Activated CD8-positive, alpha-beta memory T cell treated with anti-CD3 and anti-CD28 coated beads for 24 hours (primary cell): ENCODE measurements at regions not wholly inside any gene's neighbourhood (a gene's known extent, or its start where the extent isn't known, plus 50 kb on each side); places are given as distances from the start of the nearest gene placed in this dataset.

Experiments used
- DNase-seq: peaks from one replicate; pipeline ENCODE4 v3.0.0-alpha.2; 2020

- DNase-seq: no peak
Measured at GRCh38 chr4:138851391-138852335, 163.9 kb upstream of the NOCT start.

GRCh38 chr4:138845664-138846063, 169.9 kb upstream of the NOCT start:
- no peak for DNase-seq

- DNase-seq: no peak
Measured at GRCh38 chr4:138845054-138845453, 170.5 kb upstream of the NOCT start.

DNA sequence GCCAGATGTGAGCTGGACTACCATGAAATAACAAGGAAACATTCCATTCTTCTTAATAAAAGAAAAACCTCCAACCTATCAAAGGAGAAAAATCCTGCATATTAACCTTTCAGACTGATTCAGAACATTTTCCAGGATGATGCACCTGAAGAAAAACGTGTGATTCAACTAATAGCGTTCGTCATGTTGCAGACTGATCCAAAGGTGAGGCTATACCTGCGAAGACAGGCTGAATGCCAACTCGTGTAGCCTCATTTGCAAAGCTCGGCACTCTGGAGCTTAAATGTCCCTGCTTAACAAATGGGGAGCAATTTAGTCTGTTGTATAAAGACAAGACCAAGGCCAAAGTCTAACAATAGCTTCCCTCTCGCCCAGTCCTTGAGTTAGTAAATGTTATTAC, 172.0 kb upstream of the NOCT start:
- DNase-seq: no peak

DNA sequence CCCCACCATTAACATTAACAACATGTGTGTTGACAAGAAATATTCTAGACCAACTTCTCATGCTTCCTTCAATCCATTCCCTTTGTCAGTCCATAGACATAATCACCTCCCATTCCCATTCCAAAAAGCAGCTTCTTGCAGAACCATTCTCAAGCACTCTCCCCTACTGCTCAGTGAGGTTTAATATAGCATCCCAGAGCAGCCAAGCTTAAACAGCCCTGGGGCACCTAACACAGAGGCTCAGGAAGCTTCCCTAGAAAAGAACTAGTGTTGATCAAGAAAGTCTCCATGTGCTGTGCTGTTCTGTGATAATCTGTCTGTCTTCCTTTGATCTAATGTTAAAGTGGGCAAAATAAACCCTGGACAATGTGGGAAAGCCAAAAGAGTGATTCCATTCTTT, 174.2 kb upstream of the NOCT start:
- no peak for DNase-seq

DNA sequence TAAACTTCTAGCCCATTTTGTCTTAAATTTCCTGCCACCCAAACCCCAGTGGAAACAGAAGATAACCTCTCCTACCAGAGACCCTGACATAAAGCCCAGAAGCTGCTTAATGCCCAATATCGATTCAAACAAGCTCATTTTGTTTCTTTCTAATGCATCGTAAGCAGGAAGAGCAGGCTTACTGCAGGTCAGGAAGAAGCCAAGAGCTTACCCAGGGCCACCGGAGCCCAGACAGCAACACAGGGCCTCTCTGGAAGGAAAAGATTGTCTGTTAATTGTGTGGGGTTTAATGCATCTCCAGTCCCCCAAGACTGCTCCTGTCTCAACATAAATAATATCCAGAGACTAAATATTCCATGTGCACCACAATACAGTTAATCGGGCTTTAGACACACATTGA, 177.3 kb upstream of the NOCT start:
- no peak for DNase-seq

DNA sequence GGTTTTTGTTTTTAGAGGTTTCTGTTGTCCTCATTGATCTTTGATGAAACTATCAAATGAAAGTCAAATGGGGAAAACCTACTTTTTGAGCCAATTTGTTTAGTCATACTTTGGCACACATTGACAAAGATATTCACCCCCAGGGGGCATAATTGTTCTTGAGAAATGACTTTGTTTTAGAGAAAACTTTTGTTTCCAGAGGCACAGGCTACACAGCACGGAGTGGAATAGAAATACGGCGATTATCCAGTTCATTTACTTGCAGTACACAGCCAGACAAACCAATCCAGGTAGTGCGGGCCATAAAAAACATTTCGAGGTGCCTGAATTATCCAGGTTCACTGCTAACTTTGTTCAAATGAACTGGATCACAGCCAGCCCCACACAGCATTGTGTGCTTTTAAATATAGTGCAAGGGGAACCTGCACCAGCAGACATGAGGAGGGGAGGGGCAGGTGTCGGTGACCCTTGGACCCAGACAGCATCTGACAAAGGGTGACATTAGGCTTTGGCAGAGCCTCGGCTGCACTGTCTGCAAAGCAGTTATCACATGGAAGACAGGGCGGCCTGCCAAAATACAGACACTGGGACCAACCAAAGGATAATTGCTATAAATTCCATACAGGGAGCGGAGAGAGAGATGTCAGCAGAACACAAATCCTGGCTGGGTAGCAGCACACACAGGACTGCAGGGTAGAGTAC, 179.6 kb upstream of the NOCT start:
- no peak for DNase-seq

DNA sequence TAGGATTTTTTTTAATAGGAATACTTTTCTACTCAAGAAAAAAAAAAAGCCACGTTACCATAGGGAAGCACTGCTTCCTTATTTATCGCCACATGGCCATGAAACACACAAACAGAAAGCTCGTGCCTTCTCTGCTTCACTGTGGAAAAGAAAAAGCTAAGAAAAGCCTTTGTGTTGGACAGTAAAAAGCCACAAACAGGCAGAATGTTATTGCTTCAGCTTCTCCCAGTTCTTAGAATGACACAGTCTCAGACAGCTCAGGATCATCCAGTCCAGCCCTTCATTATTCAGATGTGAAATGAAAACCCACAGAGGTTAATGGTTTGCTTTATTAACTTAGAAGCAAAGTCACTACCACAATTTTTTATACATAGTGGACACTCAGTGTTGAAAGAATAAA, 181.6 kb upstream of the NOCT start:
- DNase-seq: no peak

- no peak for DNase-seq
Measured at GRCh38 chr4:138832563-138832962, 183.0 kb upstream of the NOCT start.

DNA sequence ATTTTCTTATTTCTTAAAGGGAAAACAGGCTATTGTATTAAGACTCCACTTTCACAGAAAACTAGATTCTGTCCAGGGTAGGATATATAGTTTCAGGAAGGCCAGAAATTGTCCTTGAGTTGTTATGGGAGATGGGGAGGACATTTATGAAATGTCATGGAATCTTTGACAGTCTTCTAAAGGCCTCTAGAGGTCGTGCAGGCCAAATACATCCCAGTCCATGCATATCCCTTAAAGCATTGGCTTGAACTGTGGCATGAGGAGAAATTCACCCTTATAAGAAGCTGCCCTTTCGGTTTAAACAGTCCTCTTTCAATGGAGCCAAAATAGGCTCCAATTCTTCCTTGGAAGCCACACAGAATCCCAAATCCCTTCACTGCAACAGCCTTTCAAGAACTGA, 183.6 kb upstream of the NOCT start:
- DNase-seq: no peak

DNA sequence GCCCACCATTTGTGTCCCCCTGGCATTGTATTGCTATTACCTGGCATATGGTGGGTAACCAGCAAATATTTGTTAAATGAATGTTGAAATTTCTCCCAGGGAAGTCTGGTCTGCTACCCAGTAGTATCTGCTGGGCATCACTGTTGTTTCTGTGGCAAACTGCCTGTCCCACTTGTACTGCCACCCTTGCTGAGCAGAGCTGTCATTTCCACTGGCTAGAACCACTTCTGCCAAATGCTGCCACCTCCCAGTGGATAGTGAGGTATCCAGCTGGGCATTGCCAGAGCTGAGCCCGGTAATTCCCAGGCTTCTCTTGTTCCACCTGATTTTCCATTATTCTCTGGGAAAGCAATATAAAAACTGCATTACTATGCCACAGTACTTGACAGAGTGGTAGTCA, 186.7 kb upstream of the NOCT start:
- DNase-seq: no peak

DNA sequence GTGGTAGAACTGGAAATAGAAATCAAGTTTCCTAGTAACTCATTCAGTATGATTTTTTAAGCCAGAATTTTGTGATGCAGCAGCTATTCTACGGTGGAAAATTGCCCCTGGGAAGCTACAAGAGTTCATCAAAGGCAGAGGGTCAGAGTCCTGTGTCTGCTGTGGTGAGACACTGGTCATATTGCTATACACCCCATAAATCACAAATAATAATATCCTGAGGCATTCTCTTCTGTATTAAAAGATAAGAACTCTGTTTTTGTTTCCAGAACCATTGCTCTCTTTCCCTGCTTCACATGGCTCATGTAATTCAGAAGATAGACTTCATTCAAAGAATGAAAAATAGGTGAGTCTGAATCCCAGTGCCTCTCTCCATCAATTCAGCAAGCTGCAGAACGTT, 188.8 kb upstream of the NOCT start:
- no peak for DNase-seq

GRCh38 chr4:138826322-138826721, 189.3 kb upstream of the NOCT start:
- DNase-seq: no peak

DNA sequence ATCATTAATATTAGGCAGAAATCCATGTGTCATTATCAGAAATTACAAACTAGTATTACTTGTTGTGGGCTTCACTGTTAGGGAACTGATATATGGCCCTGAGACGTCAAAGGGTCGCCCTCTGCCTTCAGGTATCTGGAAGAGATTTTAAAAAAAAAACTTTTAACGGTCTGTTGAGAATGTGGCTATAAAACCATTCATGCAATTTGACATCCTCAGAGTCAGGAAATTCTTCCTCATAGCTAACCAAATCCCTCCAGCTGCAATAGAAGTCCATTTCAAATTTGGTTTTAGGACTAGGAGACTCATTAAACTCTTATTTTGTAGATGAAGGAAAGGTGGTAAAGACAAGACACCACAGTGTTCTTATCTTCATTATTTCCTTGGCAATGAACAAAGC, 194.2 kb upstream of the NOCT start:
- no peak for DNase-seq

- DNase-seq: no peak
Measured at GRCh38 chr4:138816875-138817274, 198.7 kb upstream of the NOCT start.

GRCh38 chr4:138815811-138816210, 199.8 kb upstream of the NOCT start:
- no peak for DNase-seq

DNA sequence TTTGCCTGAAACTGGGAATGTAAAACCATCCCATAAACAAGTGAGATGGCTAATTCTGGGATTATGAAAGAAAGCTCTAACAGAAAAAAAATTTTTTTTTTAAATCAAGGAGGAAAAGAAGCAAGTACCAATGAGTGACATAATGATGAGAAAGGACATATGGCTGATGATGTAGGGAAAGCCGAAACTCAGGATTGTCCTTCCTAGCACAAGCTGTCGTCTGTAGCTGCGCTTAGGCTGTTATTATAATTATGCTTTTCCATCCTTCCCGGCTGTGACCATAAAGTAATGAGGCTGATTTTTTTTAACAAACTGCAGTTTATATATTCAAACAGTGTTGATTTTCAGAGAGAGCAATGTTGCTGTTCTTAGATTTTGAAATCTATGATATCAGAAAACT, 209.8 kb upstream of the NOCT start:
- DNase-seq: no peak

DNA sequence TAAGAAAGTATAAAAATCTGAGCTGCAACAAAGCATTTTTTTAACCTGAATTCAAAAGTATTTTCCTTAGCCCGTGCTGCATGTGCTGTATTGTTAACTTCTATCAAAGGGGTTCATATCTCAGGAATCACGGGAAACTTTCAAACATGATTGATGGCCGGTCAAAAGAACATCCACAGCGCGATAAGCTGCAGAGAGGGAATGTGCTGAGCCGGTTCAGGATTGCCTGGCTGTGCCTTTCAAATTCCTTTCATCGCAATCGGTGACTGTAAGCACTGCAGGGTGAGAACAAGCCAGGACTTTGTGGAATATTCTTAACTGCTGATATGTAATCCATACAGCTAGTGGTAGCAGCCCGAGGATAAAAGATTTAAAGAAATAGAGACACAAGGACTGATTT, 210.9 kb upstream of the NOCT start:
- DNase-seq: no peak

DNA sequence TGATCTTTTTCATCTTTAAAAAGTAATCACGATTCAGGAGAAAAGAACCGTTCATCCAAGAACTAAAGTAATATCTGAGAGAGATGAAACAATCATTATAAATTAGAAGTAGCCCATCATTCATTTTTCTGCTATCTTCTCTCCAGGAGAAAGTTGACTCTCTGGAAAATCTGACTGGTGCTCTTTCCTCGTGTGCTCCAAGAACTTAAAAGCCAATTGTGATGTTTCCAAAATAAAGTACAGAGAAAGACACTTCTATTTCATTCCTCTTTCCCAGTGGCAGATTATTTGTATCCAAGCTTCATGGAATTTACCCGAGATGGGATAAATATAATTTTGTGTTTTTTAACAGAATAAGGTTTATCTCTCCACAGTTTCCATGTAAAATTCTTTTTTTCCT, 212.5 kb upstream of the NOCT start:
- DNase-seq: no peak

GRCh38 chr4:138802499-138802898, 213.1 kb upstream of the NOCT start:
- no peak for DNase-seq

- DNase-seq: no peak
Measured at GRCh38 chr4:138800421-138800820, 215.2 kb upstream of the NOCT start.

GRCh38 chr4:138798404-138798803, 217.2 kb upstream of the NOCT start:
- no peak for DNase-seq

DNA sequence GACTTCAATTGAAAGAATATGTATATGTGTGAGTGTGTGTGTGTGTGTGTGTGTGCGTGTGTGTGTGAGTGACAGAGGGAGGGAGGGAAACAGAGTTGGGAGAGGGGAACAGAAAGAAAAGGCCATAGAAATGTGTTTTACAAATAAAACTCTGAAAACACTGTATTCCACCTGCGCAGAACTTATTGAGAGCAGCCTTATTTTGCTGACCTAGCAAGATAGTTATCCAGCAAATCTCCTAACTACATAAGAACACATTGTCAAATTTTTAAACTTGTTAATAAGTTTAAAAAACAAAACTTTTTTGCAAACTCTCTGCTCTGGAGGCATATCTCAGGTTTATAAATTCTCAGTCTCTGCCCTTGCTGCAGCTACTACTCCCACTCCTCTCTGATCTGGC, 217.9 kb upstream of the NOCT start:
- no peak for DNase-seq

DNA sequence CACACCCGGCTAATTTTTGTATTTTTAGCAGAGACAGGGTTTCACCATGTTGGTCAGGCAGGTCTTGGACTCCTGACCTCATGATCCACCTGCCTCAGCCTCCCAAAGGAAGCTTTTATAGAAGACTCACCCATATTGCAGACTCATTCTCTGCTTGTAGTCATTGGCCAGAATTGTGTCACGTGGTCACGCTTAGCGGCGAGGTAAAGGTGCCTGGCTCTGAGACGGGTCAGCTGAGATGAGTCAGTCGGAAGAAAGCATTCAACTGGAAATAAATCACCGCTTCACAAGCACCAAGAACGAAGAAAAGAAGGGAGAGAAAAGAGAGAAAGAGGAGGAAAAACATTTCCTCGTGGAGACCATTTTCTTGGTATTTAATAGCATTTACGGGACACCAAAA, 218.8 kb upstream of the NOCT start:
- no peak for DNase-seq
